CD4-positive, alpha-beta T cell treated with Interleukin-21 for 1 hour (primary cell): ENCODE measurements at regions not wholly inside any gene's neighbourhood (a gene's known extent, or its start where the extent isn't known, plus 50 kb on each side); places are given as distances from the start of the nearest gene placed in this dataset.
"Not testable (repeated sequence)": the region's sequence is repeated elsewhere in the genome, so short reads cannot be mapped to it uniquely, and the experiment has no call there.

Experiments used
- DNase-seq: peaks from one replicate; pipeline ENCODE4 v3.0.0-alpha.2; 2020

DNA sequence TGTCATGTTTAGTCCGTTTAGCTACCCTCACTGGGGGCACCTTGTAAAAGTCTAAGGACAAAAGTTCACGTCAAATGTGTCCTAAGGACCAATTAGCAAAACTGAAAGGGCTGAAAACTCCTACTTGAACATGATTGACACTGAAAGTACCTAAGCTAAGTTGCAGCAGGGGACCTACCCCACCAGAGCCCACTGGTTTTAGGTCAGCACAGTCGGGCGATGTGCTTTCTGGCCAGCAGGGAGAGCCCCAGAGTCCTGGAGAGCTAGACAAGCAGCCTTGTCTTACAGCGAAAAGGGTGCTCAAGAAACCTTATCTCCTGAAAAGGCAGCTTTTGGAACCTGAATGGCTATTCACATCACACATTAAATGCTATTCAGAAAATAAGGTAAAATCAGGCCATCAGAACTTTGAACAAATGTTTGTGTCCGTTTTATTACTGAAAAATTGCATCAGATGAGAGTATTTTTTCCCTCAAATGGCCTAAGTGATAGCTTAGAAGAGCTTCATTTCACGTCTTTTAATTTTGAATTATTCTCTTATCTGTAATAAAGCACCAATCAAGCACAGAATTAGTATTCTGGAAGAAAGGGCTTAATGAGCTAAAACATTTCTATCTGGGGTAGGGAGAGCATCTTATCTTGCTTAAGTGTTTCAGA, 52.2 kb upstream of the MKI67 start:
- peak; percentile 56 for DNase-seq

DNA sequence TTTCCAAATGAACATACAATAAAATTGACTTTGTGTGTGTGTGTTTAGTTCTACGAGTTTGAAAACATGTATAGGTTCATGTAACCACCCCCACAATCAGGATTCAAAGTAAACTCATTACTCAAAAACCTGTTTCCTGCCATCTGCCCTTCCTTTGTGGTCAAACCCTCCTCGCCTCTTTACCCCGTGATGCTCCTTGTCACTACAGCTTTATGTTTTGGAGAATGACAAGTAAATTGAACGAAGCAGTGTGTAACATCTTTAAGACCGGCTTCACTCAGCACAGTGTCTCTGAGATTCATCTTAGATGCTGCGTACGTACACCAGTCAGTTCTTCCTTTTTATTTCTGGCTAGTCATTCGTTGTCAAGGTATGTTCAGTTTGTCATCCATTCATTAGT, 54.6 kb upstream of the MKI67 start:
- peak; percentile 54 for DNase-seq

DNA sequence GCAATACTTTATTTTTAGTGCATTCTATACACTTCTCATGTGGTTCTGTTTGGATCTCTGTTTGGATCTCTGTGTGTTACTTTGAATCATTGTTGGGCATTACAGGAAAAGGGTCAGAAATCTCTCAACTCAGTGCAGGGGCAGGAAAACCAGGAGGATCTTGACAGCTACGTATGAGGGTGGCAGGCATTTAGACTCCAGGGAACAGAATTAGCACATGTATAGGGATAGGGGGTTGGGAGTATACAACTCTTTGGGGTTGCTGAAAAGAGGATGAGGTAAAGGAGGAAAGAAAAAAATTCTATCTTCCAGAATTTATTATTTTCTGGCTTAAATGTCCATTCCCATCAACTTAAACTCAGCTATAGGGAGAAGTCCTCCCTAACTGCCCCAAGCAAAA, 59.4 kb upstream of the MKI67 start:
- no peak for DNase-seq

DNA sequence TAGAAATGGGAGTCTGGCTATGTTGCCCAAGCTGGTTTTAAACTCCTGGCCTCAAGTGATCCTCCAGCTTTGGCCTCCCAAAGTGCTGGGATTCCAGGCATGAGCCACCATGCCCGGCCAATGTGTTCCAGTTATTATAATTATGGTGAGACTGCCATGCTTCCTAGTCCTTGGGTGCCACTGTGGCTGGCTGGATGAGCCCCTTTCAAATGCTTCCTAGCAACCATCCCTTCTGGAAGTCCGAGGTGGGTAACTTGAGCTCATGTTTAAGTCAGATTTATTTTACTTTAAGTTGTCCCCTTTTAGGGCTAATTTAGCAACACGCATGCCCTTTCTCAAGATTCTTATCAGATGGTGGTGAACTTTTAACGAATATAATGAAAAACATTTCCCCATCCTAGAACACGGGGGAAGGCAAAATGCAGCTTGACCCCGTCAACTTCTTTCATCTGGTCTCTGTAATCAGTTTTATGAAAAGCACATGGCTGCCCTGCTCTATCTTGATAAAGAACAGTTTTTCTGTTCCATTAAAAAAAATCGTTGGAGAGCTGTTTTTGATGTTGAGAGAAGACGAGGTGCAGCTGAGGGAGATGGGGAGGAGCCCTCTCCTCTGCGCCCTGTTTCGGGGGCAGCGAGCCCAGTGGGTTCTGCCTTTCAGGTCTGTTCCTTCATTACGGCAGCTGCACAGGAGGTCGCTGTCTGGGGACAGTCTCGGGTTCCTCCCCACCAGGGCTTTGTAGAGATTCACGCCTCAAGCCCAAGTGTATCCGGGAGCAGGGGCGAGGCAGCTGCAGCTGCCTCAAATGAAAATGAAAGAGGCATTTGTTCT, 61.0 kb upstream of the MKI67 start:
- DNase-seq, result peak; percentile 37

DNA sequence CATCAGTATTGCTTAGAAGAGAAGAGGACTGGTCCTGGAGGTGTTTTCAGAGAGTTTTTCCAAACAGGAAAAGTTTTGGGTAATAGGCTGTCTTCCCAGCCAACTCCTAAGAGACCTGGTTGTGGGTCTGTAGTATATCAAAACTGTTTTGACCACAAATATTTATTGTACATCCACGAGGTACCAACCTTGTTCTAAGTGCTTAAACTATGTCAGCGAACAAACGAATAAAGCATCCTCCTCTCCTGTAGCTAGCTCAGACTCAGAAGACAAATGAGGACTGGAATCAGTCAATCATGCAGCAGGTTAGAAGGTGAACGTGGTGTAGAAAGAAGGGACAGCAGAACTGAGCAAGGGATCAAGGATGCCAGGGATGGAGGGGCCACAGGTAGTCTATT, 61.6 kb upstream of the MKI67 start:
- DNase-seq, result no peak

DNA sequence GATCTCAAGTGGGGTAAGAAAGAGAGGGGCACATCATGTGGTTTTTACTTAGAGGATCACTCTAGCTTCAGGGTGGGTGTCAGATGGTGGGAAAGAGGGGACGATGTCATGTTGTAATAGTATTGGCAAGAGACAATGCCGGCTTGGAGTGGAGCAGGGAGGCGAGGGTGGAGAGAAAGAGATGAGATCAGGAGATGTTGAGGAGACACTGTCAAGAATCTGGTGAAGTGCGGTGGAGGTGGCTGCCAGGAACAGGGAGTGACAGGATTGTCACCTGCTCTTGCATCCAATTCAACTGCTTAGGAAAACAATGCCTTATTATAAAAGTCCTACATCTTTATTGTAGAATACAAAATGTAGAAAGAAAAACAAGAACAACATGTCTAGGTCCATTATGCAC, 63.0 kb upstream of the MKI67 start:
- no peak for DNase-seq

DNA sequence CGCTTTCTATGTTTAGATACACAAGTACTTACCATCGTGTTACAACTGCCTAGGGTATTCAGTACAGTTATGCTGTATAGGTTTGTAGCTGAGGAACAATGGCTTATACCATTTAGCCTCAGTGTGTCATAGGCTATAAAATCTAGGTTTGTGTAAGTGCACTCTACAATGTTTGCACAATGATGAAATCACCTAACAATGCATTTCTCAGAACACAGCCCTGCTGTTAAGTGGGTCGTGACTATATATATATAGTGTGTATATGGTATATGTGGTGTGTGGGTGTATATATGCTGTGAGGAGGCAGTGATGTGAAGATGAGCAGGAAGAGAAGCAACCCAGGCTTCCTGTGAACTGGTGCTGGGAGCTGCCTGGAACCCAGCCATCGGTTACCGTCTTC, 65.6 kb upstream of the MKI67 start:
- no peak for DNase-seq

DNA sequence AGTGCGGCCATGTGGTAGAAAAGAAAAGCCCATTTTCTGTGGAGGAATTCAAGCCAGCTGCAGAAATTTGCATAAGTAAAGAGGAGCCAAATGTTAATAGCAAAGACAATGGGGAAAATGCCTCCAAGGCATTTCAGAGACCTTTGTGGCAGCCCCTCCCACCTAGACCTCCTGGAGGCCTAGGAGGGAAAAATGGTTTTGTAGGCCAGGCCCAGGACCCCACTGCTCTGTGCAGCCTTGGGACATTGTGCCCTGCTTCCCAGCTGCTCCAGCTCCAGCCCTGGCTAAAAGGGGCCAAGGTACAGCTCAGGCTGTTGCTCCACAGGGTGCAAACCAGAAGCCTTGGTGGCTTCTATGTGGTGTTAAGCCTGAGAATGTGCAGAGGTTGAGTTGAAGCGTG, 75.6 kb upstream of the MKI67 start:
- DNase-seq, result not testable (repeated sequence)

DNA sequence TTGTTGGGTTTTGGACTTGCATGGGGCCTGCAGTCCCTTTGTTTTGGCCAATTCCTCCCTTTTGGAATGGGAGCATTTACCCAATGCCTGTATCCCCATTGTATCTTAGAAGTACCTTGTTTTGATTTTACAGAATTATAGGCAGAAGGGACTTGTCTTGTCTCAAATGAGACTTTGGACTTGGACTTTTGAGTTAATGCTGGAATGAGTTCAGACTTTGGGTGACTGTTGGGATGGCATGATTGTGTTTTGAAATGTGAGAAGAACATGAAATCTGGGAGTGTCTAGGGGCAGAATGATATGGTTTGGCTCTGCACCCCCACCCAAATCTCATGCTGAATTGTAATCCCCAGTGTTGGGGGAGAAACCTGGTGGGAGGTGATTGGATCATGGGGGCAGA, 76.8 kb upstream of the MKI67 start:
- DNase-seq, result no peak

DNA sequence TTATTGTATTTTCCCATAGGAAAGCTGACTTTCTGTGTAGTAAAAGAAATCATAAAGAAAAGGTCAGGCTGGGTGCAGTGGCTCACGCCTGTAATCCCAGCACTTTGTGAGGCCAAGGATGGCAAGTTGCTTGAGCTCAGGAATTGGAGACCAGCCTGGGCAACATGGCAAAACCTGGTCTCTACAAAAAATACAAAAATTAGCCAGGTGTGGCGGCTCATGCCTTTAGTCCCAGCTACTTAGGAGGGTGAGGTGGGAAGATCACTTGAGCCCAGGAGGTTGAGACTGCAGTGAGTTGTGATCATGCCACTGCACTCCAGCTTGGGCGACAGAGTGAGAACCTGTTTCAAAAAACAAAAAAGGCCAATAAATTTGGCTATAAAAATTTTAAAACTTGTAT, 79.4 kb upstream of the MKI67 start:
- DNase-seq, result not testable (repeated sequence)

DNA sequence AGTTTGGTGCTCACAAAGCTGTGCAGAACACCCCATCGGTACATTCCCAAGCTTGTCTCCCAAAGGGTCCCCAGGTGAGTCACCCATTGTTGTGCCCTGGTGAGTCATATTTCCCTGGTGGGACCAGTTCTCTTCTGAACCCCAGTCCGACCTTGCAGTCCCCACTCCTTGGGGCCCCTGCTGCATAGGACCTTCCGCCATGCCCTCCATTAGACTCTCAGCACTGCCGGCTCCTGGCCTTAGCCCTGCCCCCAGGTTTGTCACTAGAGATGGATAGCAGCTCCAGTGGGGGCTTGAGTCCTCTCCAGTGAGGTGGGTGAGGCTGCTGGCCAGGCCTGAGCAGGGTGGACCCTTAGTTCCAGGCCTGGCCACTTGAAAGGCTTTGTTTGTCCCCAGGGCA, 80.5 kb upstream of the MKI67 start:
- DNase-seq, result no peak

DNA sequence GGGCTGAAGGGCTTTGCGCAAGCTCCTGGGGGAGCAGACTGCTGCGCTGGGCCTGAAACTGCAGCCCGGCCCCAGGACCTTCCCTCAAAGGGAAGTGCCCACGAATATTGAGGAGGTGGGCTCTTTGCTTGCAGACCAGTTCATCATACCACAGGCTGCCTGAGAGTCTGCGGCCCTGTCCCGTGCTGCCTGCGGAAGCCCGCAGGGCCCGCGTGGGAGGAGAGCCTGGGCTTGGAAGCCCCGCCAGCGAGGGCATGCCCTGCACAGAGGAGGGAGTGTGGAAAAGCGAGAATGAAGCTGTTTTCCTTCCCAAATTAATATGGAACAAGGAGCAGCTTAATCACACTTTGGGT, 83.6 kb upstream of the MKI67 start:
- no peak for DNase-seq

DNA sequence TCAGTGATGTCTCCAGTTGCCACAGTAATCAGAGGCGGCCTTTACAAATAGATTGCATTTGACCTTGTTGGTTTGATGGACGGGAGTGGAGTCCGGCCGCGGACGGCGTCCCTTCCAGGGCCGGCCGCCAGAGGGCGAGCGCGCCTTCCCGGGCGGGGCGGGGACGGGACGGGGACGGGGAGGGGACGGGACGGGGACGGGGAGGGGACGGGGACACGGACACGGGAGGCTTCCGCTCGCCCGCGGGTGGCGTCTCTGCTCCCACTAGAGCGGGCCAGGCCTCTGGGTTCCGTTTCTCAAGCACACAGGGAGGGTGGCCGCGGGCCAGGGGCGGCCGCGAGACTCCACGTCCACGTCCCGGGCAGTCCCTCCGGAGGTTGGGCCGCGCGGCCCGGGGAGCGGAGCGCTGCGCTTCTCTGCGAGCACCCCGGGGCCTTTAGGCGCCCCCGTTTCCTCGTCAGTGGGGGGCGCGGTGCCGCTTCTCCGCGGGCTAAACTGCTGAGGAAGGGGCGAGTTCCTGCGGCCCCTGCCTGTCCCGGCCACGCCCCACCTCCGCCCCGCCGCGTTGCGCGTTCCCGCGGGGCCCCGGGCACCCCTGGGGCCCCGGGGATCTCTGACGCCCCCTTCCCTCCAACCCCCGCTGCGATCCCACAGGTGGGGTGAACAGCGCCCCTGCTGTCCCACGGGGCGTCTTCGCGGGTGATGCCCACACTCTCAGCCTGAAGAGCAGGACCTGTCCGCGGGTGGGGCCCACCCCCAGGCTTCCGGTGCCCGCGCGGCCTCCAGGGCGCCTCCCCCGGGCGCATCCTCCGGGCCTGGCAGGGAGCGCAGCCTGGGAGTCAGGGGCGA, 84.2 kb upstream of the MKI67 start:
- DNase-seq, result peak; percentile 78

DNA sequence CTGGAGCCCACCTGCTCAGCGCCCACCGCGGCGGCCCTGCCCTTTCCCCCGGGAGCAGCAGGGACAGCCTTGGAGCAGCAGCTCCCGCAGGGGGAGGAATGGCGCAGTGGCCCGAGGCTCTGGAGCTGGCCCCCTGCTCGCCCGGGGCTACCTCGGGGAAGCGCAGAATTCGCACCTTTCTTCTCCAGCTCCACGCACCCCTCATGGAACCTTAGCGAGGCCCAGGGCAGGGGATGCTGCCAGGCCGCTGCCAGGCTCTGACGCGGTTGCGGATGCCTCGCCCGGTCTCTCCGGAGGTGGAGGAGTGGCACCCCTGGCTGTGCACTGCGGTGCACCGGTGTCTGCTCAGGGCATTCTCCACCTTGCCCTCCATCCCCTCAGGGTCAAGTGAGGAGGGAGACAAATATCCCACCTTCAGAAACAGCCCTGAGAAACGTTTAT, 84.9 kb upstream of the MKI67 start:
- DNase-seq, result no peak

DNA sequence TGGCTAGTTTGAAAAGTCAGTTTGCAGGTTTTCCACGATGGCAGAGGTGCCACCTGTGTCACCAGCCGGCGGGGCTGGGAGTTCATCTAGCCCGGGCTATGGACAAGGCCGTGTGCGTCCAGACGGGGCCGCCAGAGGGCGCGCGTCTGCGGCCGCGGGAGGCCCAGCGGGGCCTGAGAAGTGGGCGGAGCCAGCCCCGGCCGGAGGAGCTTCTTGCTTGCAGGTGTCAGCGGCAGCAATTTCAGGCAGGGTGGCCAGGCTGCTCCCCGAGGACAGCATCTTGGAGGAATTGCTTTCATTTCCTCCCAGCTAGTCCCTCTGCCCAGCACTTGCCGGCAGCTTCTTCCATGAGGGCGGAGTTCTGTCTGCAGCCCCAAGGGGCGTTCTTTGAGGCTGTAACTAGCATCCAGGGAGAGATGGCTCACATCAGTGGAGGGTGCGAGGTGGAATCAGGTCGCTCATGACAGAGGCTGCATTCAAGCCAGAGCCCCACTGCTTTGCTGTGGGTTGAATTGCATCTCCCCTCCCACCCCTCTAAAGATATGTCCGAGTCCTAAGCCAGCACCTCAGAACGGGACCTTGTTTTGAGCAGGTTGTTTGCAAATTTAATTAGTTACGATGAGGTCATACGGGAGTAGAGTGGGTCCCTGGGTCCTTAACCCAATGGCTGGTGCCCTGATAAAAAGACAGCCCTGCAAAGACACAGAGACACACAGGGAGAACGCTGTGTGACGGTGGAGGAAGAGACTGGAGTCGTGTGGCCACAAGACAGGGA, 85.9 kb upstream of the MKI67 start:
- DNase-seq, result peak; percentile 85

DNA sequence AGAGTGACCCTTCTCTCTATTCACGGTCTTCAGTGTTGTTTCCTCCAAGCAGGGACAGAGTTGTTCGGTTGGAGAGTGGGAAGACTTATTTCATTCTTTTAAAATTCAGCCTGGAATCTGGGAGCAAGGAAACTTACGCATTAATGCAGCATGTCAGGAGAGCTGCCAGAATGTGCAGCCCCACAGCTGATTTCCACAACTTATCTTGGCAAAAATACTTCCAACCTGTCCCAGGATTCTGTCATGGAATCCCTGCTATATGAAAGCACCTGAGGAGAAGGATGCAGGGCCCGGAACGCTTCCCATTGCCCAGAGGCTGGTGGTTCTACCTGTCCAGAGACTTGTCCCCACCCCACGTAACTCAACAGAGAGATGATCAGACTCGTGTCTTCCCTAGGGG, 86.9 kb upstream of the MKI67 start:
- DNase-seq, result no peak

DNA sequence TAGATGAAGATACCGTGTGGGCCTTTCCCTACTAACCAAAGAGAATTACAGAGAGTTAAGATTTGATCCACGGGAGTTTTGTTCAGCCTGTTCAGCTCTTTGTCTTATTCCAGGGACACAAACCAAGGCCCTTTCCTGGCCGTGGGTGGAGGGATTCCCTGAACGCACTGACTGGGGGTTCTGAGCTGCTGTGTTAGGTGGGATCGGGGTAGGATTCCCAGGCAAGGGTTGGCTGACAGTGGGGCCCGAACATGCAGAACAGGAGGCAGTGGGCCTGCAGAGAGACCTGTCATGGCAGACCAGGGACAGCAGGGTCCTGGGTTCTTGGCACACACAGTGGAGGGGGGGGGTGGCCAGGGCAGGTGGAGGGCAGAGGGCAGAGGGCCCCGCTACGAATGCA, 89.5 kb upstream of the MKI67 start:
- DNase-seq, result no peak

DNA sequence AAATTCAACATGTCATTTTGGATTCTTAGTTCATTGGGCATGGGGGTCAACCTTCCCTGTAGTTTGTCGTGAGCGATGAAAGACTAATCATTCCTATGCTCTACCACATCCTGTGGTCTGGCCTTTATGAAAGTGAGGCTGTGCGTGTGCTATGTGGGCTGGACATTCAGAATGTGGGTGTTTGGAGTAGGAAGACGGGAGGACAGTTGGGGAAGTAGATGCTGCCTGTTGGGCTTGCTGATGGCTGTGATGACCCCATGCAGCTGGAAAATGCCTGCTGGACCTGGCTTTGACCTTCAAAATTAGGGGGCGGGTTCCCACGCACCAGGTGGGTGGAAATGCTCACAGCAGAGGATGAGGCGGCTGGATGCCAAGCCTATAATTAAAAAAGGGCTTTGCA, 90.9 kb upstream of the MKI67 start:
- DNase-seq, result no peak

DNA sequence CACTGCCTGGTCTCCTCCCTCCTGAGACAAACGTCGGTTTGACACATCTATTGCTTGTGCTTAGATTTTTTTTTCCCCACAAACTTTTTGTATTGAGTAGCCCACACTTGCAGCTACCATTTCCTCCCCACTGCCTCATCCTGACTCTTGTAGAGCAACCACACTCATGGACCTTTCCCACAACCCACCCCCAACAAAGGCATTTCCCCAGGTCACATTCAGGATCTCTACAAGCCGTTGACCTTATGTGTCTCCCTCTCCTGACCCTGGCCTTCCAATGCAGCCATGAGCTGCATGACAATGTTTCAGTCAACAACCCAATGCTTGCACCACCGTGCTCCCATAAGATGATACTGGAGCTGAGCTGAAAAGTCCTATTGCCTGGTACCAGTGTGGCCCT, 91.9 kb upstream of the MKI67 start:
- no peak for DNase-seq

DNA sequence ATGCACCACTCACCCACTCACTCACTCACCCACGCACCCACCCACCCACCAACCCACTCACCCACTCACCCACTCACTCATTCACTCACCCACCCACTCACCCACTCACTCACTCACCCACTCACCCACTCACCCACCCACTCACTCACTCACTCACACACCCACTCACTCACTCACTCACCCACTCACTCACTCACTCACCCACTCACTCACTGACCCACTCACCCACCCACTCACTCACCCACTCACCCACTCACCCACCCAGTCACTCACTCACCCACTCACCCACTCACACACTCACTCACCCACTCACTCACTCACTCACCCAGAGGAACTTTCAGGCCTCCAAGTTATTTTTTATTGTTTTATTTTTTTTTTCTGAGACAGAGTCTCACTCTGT, 93.1 kb upstream of the MKI67 start:
- no peak for DNase-seq

DNA sequence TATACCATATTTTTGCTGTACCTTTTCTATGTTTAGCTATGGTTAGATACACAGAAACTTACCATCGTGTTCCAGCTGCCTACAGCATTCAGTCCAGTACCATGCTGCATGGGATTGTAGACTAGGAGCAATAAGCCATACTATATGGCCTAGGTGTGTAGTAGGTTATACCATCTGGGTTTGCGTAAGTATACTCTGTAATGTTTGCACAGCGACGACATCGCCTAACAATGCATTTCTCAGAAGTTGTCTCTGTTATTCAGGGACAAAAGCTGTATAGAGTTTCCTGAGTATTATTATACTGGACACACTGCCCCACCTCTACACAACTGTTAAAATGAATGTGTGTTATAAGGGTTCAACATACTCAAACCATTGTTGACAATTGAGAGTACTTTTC, 93.8 kb upstream of the MKI67 start:
- DNase-seq, result no peak

DNA sequence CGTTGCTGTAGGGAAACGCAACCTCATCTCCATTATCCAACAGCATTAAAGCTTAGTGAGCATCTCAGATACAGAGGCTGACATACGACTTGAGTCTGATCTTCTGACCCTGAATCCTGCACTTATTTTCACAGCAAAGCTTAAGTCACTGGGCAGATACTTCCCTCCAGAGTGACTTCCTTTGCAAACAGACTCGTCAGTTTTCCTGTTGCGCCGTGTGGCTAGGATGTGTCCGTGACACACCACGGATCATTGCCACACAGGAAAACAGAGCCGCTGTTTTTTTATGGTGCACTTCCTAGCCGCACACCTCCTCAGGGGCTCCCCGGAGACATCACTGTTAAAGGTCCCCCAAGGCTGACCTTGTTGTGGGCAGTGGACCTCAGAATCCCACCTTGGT, 94.9 kb upstream of the MKI67 start:
- no peak for DNase-seq

DNA sequence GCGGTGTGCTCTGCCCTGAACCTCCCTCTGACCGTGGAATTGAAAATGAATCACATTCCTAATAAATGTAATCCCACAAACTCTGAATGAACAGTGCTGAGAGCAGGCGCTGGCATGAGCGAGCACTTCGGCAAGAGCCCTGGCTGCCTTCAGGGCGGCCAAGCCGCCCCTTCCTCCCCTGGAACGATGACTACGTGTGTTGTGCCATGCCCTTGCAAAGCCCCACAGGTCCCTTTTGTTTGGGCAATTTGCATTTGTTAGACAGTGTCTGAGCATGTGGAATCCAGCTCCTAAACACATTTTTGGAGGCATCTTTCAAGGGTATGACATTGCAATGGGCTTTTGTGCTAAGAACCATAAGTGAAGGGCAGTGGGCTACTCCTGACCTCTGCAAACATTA, 95.6 kb upstream of the MKI67 start:
- DNase-seq, result no peak
